SU-DHL-6 (cell line): ENCODE measurements at regions not wholly inside any gene's neighbourhood (a gene's known extent, or its start where the extent isn't known, plus 50 kb on each side); places are given as distances from the start of the nearest gene placed in this dataset.

Experiments
- EZH2phosphoT487 ChIP-seq: fragments of 200-600 bp; sonication (generic), shearing (Covaris generic); conservative IDR thresholded peaks from 2 replicates; pipeline ENCODE4 v1.6.1; 2018; ENCODE audit warnings: mild to moderate bottlenecking, antibody characterized with exemption, low read length, moderate library complexity, mixed read lengths
- TF ChIP-seq, protein P1 (sequence below): fragments of 200-600 bp; sonication (generic); IDR thresholded peaks from one replicate; pipeline ENCODE4 v1.5.1; 2017; ENCODE audit warnings: antibody characterized with exemption, mild to moderate bottlenecking, low read length, moderate library complexity; ENCODE audit not compliant: insufficient read depth, poor library complexity, severe bottlenecking

DNA sequence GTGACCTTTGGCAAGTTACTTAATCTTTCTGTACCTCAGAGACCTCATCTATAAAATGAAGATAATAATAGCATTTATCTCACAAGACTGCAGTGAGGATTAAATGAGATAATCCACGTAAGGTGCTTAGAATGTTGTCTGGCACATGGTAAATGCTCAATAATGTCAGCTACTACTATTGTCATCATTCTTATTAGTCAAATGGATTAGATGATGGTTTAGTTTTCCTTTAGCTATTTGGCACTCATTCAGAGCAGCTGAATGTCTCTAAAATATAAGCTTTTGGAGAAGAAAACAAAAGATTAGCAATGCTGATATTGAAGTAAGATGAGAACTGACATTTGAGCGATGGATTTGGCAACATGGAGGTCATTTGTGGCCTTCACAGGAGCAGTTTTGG is 125.1 kb downstream of the AQP4 start:
- TF ChIP-seq, protein P1, sequence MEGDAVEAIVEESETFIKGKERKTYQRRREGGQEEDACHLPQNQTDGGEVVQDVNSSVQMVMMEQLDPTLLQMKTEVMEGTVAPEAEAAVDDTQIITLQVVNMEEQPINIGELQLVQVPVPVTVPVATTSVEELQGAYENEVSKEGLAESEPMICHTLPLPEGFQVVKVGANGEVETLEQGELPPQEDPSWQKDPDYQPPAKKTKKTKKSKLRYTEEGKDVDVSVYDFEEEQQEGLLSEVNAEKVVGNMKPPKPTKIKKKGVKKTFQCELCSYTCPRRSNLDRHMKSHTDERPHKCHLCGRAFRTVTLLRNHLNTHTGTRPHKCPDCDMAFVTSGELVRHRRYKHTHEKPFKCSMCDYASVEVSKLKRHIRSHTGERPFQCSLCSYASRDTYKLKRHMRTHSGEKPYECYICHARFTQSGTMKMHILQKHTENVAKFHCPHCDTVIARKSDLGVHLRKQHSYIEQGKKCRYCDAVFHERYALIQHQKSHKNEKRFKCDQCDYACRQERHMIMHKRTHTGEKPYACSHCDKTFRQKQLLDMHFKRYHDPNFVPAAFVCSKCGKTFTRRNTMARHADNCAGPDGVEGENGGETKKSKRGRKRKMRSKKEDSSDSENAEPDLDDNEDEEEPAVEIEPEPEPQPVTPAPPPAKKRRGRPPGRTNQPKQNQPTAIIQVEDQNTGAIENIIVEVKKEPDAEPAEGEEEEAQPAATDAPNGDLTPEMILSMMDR: no peak
- TF ChIP-seq EZH2phosphoT487: no peak
